GM18507 (cell line): ENCODE measurements at regions not wholly inside any gene's neighbourhood (a gene's known extent, or its start where the extent isn't known, plus 50 kb on each side); places are given as distances from the start of the nearest gene placed in this dataset.
"Not testable (repeated sequence)": the region's sequence is repeated elsewhere in the genome, so short reads cannot be mapped to it uniquely, and the experiment has no call there.

Experiments used
- DNase-seq: peaks from one replicate; pipeline ENCODE4 v3.0.0; 2011; ENCODE audit warnings: low read depth; ENCODE audit not compliant: insufficient read length; ENCODE audit errors: extremely low spot score
- FAIRE-seq: peaks from 2 replicates; lab custom pipeline; 2011; peaks lifted over from hg19 to GRCh38; lab: Jason Lieb, UNC

DNA sequence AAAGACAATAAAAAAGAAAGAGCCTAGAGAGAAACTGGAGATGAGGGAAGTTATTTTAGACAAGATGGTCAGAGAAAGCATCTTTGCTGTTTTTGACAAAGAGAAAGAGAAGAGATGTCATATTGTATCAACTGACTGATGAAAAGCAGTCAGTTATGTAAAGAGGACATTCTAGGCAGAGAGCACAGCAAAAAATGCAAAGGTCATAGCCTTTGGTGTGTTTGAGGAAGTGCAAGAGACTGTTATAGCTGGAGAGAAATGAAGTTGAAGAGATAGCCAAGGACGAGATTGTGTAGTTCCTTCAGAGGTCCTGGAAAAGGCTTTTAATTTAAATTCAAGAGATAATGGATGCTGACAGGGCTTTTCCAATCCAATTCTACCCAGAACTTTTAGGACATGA lies 342.4 kb downstream of the RASEF start:
- no peak for FAIRE-seq

DNA sequence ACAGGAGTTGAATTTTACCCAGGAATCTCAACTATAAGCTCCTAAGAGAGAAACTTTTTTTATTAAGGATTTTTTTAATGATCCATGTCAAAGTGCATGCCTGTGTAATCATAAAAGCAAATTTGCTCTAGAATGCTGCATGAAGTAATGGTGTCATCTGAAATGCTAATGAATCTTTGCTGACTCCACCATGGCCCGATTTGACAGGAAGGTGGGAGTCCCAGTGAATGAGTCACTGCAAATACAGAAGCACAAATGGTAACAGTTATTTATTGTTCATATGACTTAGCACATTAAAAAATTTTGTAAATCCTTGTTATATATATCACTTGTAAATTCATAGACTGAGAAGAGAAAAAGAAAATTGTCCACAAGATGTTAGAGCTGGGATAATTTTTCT lies 341.3 kb downstream of the RASEF start:
- DNase-seq (no peak), FAIRE-seq (no peak)

More for the DNA sequence above, 342.4 kb downstream of the RASEF start:
- DNase-seq: no peak

DNA sequence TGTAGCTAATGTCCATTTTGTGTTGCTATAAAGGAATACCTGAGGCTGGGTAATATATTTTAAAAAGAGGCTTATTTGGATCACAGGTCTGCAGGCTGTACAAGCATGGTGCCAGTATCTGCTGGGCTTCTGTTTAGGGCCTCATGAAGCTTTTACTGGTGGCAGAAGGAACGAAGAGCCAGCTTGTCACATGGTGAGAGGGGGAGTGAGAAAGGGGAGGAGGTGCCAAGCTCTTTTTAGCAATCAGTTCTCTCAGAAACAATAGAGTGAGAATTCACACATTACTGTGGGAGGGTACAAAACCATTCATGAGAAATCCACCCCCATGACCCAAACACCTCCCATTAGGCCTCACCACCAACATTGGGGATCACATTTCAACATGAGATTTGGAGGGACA lies 340.9 kb downstream of the RASEF start:
- FAIRE-seq (no peak), DNase-seq (no peak)

DNA sequence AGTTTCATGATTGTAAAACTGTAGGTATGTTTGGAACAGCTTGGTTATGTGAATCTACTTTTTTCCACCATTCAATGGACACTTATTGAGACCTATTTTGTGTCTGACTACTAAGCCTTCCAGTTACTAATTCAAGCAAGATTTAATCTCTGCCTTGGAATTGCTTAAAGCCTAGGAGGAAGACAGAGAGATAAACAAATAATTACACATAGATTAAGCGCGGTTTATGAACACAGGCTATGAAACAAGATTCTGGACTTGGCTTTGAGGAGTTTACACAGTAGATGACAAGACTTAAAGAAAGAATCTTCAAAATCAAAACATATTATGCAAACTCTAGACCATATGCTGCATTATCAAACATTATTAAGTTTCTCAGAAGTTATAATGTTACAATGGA lies 340.4 kb downstream of the RASEF start:
- FAIRE-seq: no peak
- DNase-seq: no peak

DNA sequence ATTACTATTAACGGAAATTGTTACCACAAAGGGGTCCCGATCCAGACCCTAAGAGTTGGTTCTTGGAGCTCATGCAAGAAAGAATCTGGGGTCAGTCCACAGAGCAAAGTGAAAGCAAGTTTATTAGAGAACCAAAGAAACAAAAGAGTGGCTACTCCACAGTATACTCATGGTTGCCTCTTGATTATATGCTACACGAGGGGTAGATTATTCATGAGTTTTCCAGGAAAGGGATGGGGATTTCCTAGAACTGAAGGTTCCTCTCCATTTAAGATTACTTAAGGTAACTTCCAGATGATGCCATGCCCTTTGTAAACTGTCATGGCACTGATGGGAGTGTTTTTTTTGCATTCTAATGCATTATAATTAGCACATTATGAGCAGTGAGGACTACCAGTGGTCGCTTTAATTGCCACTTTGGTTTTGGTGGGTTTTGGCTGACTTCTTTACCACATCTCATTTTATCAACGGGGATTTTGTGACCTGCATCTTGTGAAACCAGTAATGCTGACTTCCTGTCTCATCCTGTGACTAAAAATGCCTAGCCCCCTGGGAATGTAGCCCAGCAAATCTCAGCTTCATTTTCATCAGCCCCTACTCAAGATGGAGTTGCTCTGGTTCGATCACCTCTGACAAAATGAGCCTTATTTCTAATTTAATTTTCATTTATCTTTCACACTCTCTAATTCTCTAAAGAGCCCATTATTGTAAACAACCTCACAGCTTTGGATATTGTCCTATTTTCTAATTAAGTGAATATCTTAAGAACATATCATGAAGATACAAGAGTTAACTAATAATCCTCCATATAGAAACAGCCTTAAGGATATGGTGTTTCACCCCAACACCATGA lies 336.3 kb downstream of the RASEF start:
- FAIRE-seq: no peak
- no peak for DNase-seq

DNA sequence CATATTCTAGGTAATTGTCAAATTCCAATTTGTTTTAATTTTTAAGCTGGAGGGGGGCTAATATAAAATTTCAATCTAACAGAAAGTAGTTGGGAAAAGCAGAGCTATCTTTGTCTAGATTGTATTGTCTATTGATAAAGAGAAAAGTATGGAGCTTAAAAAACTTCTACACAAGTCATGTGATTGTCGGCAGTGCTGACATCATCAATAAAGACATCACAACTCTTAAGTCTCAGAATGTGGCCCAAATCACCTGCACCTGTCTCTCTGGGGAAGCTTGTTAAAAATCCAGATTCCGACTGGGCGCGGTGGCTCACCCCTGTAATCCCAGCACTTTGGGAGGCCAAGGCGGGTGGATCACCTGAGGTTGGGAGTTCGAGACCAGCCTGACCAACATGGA lies 333.8 kb downstream of the RASEF start:
- FAIRE-seq: no peak
- DNase-seq: no peak

DNA sequence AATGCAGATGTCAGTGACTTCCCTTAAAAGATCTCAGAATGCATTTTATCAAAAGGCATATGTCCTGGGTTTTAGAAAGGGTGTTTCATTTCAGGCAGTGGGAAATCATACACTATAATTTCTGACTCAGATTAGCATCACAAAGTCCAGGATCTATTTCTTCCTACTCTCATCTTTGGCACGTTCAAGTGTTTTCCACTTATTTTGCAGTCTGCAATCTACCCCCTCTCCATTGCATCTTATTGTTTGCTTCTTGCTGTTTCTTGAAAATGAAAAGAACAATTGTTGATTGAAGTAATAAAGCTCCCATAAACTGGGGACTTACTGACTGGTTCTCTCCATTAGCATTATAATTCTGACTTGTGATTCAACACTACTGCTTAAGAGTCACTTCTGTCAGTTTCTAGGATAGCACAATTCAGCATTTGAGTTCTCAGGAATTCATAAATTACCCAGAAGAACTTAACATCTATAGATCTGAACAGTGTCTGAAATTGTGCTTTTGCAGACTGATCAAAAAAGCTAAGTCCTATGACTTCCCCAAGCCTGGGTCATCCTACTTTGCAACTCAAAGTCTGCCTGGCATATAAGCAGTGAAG lies 332.9 kb downstream of the RASEF start:
- DNase-seq: no peak
- no peak for FAIRE-seq

DNA sequence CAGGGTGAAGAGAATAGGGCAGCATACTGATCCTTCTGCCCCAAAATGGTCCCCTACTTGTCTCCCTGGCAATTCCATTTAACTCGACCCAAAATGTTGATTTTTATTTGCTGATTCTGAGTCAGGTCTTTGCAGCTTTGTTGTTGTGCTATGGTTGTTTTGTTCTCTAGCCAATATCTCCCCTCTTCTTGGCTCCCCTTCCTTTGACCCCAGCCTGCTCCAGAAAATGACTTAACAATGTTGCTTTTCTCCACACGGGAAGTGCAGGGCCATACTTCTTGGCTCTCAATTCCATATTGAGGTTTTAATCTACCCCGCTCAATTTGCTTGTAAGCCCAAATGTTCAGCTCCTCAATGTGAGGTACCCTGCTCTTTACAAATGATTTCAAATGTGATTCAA lies 330.0 kb downstream of the RASEF start:
- no peak for DNase-seq
- no peak for FAIRE-seq

DNA sequence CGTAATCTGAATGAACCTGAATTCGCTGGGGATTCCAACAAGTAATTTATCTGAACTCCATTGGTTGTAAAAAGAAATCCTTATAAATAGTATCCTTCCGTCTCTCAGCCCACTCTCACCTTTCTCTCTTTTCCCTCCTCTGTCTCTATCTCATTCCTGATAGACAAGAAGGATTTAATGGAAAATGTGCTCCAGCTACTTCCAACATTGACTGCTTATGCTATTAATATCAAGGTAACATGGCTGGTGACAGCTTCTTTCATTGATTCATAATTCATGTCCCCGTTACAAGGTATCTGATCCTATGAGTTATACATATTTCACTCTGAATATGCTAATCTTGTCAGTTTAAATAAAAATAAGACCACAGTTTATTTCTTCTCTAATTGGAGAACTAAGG lies 326.8 kb downstream of the RASEF start:
- FAIRE-seq (no peak), DNase-seq (no peak)

DNA sequence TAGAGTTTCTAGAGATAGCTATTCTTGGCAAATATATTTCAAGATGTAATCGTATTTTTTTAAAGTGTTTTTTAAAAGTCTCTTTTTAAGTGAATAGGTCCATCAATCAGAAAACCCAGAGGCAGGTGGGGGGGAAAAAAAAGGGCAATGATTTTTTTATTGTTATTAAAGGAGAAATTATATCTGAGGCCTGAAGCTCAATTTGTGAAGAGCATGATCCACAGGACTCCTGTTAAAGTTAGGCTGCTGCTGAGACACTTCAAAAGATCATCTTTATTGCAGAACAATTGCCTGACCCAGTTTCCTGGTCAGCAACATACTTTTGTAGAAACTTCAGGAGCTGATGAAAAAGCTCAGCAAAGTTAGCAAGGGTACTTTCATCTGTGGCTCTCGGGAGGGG lies 326.2 kb downstream of the RASEF start:
- no peak for DNase-seq
- no peak for FAIRE-seq

DNA sequence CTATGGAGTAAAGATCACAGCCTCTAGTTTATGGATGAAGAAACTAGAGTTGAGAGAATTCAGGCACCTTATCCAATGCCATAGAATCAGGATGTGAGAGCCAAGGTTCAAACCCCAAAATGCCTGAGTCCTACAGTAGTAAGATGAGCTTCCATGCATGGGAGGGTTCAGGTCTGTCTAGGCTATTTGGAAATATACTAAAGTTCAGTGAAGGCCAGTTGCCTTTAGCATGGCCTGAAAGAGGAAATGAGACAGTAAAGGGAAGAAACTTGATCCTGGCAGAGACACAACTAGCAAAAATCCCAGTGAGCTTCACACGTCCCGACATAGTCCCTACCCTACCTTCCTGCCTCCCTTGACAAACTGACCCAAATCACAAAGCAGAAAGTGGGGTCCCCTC lies 317.0 kb downstream of the RASEF start:
- no peak for DNase-seq
- FAIRE-seq: no peak

DNA sequence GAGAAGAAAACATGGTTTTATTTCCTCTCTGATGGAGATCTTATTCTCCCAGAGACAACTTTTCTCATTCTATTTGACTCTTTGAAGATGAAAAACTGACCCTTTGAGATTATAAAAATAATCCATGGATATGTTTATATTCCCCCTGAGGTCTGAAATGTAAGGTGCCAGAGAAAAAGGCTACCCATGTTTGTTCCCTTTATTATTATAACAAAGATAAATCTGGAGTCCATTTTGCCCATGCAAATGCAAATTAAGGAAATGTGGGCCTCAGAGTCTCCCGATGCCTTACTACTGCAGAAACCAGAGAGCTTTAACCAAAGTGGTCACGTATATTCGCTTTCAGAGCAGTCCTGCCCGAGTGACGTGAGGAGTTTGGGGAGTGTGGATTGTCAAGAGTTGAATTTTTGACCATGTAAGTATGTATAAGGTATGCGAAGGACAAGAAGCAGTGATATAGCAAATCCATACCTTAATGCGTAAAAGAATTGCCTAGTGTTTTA lies 312.5 kb downstream of the RASEF start:
- FAIRE-seq: no peak

DNA sequence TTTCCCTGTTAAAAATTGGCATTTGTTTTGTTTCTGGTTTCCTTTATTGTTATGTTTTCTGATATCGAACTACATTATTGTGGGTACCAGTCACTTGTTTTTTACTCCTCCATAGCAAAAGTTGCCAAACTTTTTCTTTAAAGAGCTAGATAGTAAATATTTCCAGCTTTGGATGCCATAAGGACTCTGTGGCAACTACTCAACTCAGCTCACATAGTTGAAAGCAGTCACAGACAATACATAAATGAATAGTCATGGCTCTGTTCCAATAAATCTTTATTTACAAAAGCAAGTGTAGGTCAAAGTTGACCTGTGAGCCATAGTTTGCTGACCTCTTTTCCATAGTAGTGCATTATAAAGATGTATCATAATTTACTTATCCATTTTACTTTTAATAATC lies 305.0 kb downstream of the RASEF start:
- DNase-seq: no peak
- FAIRE-seq: no peak

More for the DNA sequence above, 312.5 kb downstream of the RASEF start:
- no peak for DNase-seq

DNA sequence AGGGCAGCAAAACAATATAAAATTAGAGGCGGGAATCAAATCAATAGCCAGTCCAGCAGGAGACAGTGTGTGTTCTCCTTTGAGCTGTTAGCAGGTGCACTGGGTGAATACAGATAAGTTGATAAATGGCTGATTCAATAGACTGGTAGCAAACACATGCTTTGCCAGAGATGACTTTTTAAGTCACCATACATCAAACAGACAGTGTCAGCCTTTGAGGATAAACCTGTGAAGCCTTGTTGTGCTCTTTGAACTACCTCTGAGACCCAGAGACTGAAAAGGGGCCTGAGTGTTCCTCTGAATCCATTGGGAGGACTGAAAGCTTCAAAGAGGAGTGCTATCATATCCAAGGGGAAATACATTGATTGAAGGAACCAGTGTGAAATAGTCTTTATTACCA lies 301.9 kb downstream of the RASEF start:
- no peak for DNase-seq

DNA sequence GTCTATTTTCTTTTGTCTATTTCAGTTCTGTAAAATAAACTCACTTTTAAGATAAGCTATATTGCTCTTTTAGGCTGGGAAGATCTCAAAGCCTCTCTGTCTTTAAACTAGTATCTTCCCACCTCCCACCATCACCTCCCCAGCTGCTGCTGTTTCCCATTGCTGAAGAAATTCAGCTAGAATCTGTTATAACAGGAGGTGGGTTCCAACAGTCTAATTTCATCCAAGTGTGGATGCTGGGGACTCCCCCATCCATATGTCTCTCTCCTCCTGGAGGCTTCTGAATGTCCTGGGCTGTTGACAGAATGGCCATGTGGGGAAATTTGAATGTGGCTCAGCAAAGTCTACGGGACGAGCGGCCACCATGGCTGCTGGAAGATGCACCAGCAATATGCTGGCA lies 301.0 kb downstream of the RASEF start:
- FAIRE-seq: no peak
- DNase-seq: no peak

More for the DNA sequence above, 301.9 kb downstream of the RASEF start:
- FAIRE-seq: no peak

DNA sequence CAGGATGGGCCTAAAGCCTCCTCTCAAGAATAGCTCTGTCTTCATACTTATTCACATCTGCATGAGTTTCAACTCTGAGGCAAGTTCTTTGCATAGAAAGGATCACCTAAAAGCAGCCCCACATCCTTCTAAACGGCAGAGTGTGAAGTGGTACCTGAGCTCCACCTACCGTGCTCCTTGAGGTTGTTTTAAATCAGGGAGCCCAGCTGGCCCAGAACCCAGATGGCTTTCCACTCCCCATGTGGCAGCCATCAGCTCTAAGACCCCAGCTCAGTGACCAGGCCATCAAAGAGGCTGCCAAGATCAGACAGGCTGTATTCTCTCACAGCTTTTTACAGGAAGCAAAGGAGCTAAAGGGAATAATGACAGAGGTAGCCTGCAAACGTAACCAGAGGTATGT lies 299.3 kb downstream of the RASEF start:
- no peak for FAIRE-seq
- no peak for DNase-seq

DNA sequence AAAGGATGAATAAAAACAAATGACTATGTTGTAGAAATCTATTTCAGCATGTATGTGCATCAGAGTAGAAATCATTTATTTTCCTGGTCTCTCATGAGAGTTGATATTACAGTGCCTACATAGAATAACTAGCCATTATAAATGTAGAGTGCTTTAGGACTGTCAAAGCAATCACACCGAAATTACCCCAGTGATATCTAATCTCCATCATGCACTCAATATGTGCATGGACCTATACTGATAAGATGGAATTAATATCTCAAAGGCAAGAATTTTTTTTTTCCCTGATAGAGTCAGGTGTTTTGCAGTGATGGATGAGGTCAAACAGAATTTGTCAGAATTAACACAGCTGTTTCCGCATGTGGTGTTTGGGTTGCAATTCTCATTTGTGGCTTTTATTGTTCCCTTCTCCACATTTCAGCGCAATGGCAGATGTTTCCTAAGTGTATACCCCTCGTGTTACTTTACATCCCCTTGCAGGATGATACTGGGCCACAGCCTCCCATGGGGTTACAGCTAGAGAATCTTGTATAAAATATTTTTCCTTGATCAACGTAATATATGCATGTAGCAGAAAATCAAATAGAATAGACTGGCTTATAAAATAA lies 298.8 kb downstream of the RASEF start:
- DNase-seq (no peak), FAIRE-seq (no peak)

DNA sequence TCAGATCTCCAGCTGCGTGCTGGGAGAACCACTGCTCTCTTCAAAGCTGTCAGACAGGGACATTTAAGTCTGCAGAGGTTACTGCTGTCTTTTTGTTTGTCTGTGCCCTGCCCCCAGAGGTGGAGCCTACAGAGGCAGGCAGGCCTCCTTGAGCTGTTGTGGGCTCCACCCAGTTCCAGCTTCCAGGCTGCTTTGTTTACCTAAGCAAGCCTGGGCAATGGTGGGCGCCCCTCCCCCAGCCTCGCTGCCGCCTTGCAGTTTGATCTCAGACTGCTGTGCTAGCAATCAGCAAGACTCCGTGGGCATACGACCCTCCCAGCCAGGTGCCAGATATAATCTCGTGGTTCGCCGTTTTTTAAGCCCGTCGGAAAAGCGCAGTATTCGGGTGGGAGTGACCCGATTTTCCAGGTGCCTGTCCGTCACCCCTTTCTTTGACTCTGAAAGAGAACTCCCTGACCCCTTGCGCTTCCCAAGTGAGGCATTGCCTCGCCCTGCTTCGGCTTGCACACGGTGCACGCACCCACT lies 288.2 kb downstream of the RASEF start:
- not testable (repeated sequence) for FAIRE-seq, DNase-seq

DNA sequence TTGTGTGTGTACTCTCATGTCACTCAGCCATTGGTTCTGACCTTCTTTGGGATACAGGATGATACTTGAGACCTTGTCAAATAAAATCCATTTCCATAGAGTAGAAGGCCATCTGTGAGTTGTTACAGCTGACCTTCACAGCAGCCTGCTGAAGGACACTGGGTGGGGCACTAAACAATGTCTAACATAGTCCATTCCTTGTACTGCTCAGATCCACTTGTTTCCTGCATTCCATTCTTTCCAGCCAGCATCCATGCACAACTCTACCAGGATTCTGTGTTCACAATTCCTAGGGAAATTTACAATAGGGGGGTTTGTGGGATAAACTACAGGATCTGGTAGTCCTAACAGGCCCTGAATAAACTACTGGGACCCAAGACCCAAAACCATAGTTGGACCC lies 286.4 kb downstream of the RASEF start:
- no peak for DNase-seq
- no peak for FAIRE-seq

DNA sequence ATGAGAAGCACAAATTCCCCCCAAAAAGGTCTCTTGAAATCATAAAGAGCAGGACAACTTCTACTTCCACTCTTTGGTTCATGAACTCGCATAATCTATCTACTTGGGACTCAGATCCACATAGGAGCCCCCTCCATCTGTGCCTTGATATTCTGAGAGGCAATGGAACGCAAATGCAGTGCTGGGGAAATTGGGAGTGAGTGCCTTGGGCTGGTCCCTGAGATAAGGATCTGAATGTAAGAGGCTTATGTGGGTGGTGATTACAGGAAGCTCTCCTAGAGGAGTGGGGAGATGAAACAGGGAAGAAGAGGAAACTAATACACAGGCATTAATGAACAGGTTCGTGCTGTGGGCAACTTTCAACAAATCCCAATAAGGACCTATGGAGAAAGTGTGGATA lies 285.6 kb downstream of the RASEF start:
- DNase-seq: no peak
- no peak for FAIRE-seq
